ENCODE measurements at regions not wholly inside any gene's neighbourhood (a gene's known extent, or its start where the extent isn't known, plus 50 kb on each side); places are given as distances from the start of the nearest gene placed in this dataset.

- FAIRE-seq (no peak), ATAC-seq (no peak), DNase-seq (ENCODE audit: extremely low read depth in 1 of 4, low spot score in 3 of 4) (no peak)
- BruUV-seq (replicated peaks), result no TSS peak
- Histone ChIP-seq H3K9me3 (replicated peaks; ENCODE audit: control insufficient read depth, insufficient read depth, low read depth, low read length) (no peaks in the 10 kb centered on the region), H3K4me3 (no peak overlapping the region), H3K79me2 (ENCODE audit: control insufficient read depth, insufficient read depth, low read length) (no peaks in the 10 kb centered on the region), H3K4me1 (replicated peaks in 1 of 2; ENCODE audit: control insufficient read depth in 2 of 2, insufficient read depth in 2 of 2, low read length in 2 of 2) (peaks cover 32 to 83% of the 10 kb centered on the region in 2 experiments), H3K9me1 (ENCODE audit: control insufficient read depth, insufficient read depth, low read length) (no peaks in the 10 kb centered on the region), H3K4me2 (ENCODE audit: insufficient read depth, low read length) (no peak overlapping the region), H3K27me3 (ENCODE audit: control insufficient read depth in 2 of 2, insufficient read depth in 2 of 2, low read length in 2 of 2) (no peaks in the 10 kb centered on the region), H3K36me3 (ENCODE audit: control insufficient read depth, insufficient read depth, low read length) (no peaks in the 10 kb centered on the region), H4K20me1 (replicated peaks; ENCODE audit: control insufficient read depth, insufficient read depth, low read length) (no peaks in the 10 kb centered on the region), H3K9ac (ENCODE audit: insufficient read depth in 1 of 2, low read depth in 2 of 2, low read length in 2 of 2) (peak overlapping the region; percentile 2 to 73; a peak in 2 of 4 replicates), H3K27ac (ENCODE audit: extremely low read depth, low read depth, low read length) (no peak overlapping the region; the same call in 2 of the 3 replicates), H2AFZ (ENCODE audit: low read depth, low read length) (no peak overlapping the region)
- in situ Hi-C loops (cut with MboI) (no loop called here), intact Hi-C loops (cut with micrococcal nuclease) (no loop called here)
- WGBS (ENCODE audit: insufficient coverage, low coverage, missing lambda C conversion rate), result 81% methylated on average over 14 of the region's 14 CpGs
- ChIA-PET CTCF (ENCODE audit: low intra/inter-chr PET ratio) (no interaction called here), POLR2A (interaction anchor here (0.6 to 7.6 kb wide), 16 partner anchors 8 to 197 kb away, joined by 3 to 102 read pairs (median 4); no protein-coding TSS in a partner anchor)
- TF ChIP-seq EWSR1 (IDR thresholded peaks at IDR 0.05; ENCODE audit: borderline replicate concordance, low read depth, partially characterized antibody) (no peak), NCOR1 (IDR thresholded peaks at IDR 0.05) (no peak), CBX1 (IDR thresholded peaks at IDR 0.05; ENCODE audit: low read depth) (no peak), DLX4 (CRISPR knock-in tag; IDR thresholded peaks at IDR 0.05) (no peak), SLC30A9 (CRISPR knock-in tag; IDR thresholded peaks at IDR 0.05) (no peak), STAG1 (CRISPR knock-in tag; IDR thresholded peaks at IDR 0.05; ENCODE audit: borderline replicate concordance) (no peak), CREB3 (tag; conservative IDR thresholded peaks at IDR 0.05; ENCODE audit: low read depth) (no peak), SPI1 (IDR thresholded peaks at IDR 0.05; ENCODE audit: borderline replicate concordance, low read depth, low read length) (no peak), RBM34 (IDR thresholded peaks at IDR 0.05; ENCODE audit: borderline replicate concordance, insufficient read depth, low read length) (no peak), ZMIZ1 (IDR thresholded peaks at IDR 0.05; ENCODE audit: low read depth in 2 of 2, low read length in 2 of 2) (no peak), MAZ (CRISPR knock-in tag; conservative IDR thresholded peaks at IDR 0.05 in 1 of 2, IDR thresholded peaks at IDR 0.05 in 1 of 2) (0 out of 4 replicates have a peak, but pooled peaks of 1 of the 2 experiments have one; percentile 4), ZNF76 (CRISPR knock-in tag; IDR thresholded peaks at IDR 0.05; ENCODE audit: borderline replicate concordance) (0 out of 2 replicates have a peak, but pooled peaks have one; percentile 17), POLR2A (conservative IDR thresholded peaks at IDR 0.05) (no peak), RAD21 (CRISPR knock-in tag; conservative IDR thresholded peaks at IDR 0.05 in 1 of 2, IDR thresholded peaks at IDR 0.05 in 1 of 2) (peak in 1 of 2 experiments; percentile 21; a peak in 1 of 4 replicates), POLR2G (IDR thresholded peaks at IDR 0.05; ENCODE audit: low read depth, low read length) (peak; percentile 63)
These were observed 142.8 kb downstream of the VEGFA start for GRCh38 chr6:43912598-43913371.

Measured in K562 (cell line).